Smooth muscle cell (in vitro differentiated cells): ENCODE measurements at regions not wholly inside any gene's neighbourhood (a gene's known extent, or its start where the extent isn't known, plus 50 kb on each side); places are given as distances from the start of the nearest gene placed in this dataset.

Experiments
- DNase-seq: peaks from one replicate; lab custom pipeline; 2025; ENCODE audit not compliant: unreplicated experiment; lab: John Stamatoyannopoulos, UW
- H2AFZ ChIP-seq: fragments of 200-600 bp; sonication (generic); 2 replicates; pipeline ENCODE4 v1.6.0; 2016; ENCODE audit warnings: antibody characterized with exemption, low read depth, mild to moderate bottlenecking
- H3F3A ChIP-seq: fragments of 200-600 bp; sonication (generic); 2 replicates; pipeline ENCODE4 v1.6.0; 2017; ENCODE audit warnings: antibody characterized with exemption, low read depth
- H3K27ac ChIP-seq: fragments of 200-600 bp; sonication (generic); 2 replicates; pipeline ENCODE4 v1.5.1; 2016; ENCODE audit warnings: low read depth, mild to moderate bottlenecking
- H3K27me3 ChIP-seq: fragments of 200-600 bp; sonication (generic); 2 replicates; pipeline ENCODE4 v1.6.1; 2016; ENCODE audit warnings: low read depth, mild to moderate bottlenecking
- H3K36me3 ChIP-seq: fragments of 200-600 bp; sonication (generic); 2 replicates; pipeline ENCODE4 v1.5.1; 2016; ENCODE audit warnings: low read depth
- H3K4me1 ChIP-seq: fragments of 200-600 bp; sonication (generic); 2 replicates; pipeline ENCODE4 v1.5.1; 2016; ENCODE audit warnings: low read depth
- H3K4me2 ChIP-seq: fragments of 200-600 bp; sonication (generic); 2 replicates; pipeline ENCODE4 v1.6.0; 2016; ENCODE audit warnings: mild to moderate bottlenecking
- H3K4me3 ChIP-seq: fragments of 200-600 bp; sonication (generic); 2 replicates; pipeline ENCODE4 v1.5.1; 2016; ENCODE audit warnings: mild to moderate bottlenecking
- H3K79me2 ChIP-seq: fragments of 200-600 bp; sonication (generic); 2 replicates; pipeline ENCODE4 v1.6.0; 2016; ENCODE audit warnings: low read depth, mild to moderate bottlenecking
- H3K9ac ChIP-seq: fragments of 200-600 bp; sonication (generic); 2 replicates; pipeline ENCODE4 v1.6.0; 2016; ENCODE audit warnings: low read depth
- H3K9me3 ChIP-seq: fragments of 200-600 bp; sonication (generic); replicated peaks from 2 replicates; pipeline ENCODE4 v1.5.1; 2016; ENCODE audit warnings: low read depth
- H4K20me1 ChIP-seq: fragments of 200-600 bp; sonication (generic); 2 replicates; pipeline ENCODE4 v1.6.0; 2016; ENCODE audit warnings: low read depth
- CTCF ChIP-seq: fragments of 200-600 bp; sonication (generic); IDR thresholded peaks from 2 replicates; pipeline ENCODE4 v1.5.1; 2017; ENCODE audit warnings: borderline replicate concordance, mild to moderate bottlenecking, antibody characterized with exemption; ENCODE audit not compliant: insufficient read depth, poor library complexity, severe bottlenecking
- WGBS: methylation state at CpG from one replicate; pipeline ENCODE4 v1.1.7; 2016; ENCODE audit warnings: low lambda C conversion rate; 5-methylcytosine and 5-hydroxymethylcytosine counted together

GRCh38 chr20:50339466-50339901 is 148.9 kb downstream of the CEBPB start:
- no peaks in the 10 kb centered on the region for H3F3A ChIP-seq
- H3K36me3 ChIP-seq: no peaks in the 10 kb centered on the region
- H3K4me2 ChIP-seq: peak overlapping the region; percentile 78
- H4K20me1 ChIP-seq: no peaks in the 10 kb centered on the region
- no peak for TF ChIP-seq CTCF
- peak overlapping the region; percentile 83 for H2AFZ ChIP-seq
- no peak overlapping the region for H3K4me3 ChIP-seq
- WGBS: 63% methylated on average over 3 of the region's 3 CpGs
- peaks cover 10% of the 10 kb centered on the region for H3K4me1 ChIP-seq
- no peak for DNase-seq
- H3K27me3 ChIP-seq: no peaks in the 10 kb centered on the region
- peak overlapping the region; percentile 79 for H3K27ac ChIP-seq
- no peaks in the 10 kb centered on the region for H3K9me3 ChIP-seq
- peak overlapping the region; percentile 11 for H3K9ac ChIP-seq
- no peaks in the 10 kb centered on the region for H3K79me2 ChIP-seq

GRCh38 chr20:50340541-50340940 is 149.9 kb downstream of the CEBPB start:
- Histone ChIP-seq H3K79me2 (no peaks in the 10 kb centered on the region), H2AFZ (no peak overlapping the region), H3K36me3 (no peaks in the 10 kb centered on the region), H3K4me1 (peaks cover 9% of the 10 kb centered on the region), H4K20me1 (no peaks in the 10 kb centered on the region), H3K4me3 (no peak overlapping the region), H3K9ac (no peak overlapping the region), H3K9me3 (no peaks in the 10 kb centered on the region), H3K27me3 (no peaks in the 10 kb centered on the region), H3K27ac (no peak overlapping the region), H3F3A (no peaks in the 10 kb centered on the region), H3K4me2 (no peak overlapping the region)
- DNase-seq: no peak
- 94% methylated on average over 7 of the region's 7 CpGs for WGBS
- TF ChIP-seq CTCF: no peak

- no peak overlapping the region for H2AFZ ChIP-seq
- H3K79me2 ChIP-seq: no peaks in the 10 kb centered on the region
- no peak overlapping the region for H3K4me2 ChIP-seq
- no peak overlapping the region for H3K27ac ChIP-seq
- H3K36me3 ChIP-seq: no peaks in the 10 kb centered on the region
- H3F3A ChIP-seq: no peaks in the 10 kb centered on the region
- no peaks in the 10 kb centered on the region for H4K20me1 ChIP-seq
- H3K4me1 ChIP-seq: peaks cover 9% of the 10 kb centered on the region
- H3K4me3 ChIP-seq: no peak overlapping the region
- H3K27me3 ChIP-seq: no peaks in the 10 kb centered on the region
- TF ChIP-seq CTCF: no peak
- DNase-seq: no peak
- WGBS: 95% methylated on average over 9 of the region's 9 CpGs
- H3K9ac ChIP-seq: no peak overlapping the region
- H3K9me3 ChIP-seq: no peaks in the 10 kb centered on the region
These were observed 150.4 kb downstream of the CEBPB start for GRCh38 chr20:50341050-50341449.

- Histone ChIP-seq H3K27me3 (no peaks in the 10 kb centered on the region), H3K9ac (no peak overlapping the region), H3K9me3 (no peaks in the 10 kb centered on the region), H3K79me2 (no peaks in the 10 kb centered on the region), H3K4me2 (no peak overlapping the region), H3K4me1 (peaks cover 9% of the 10 kb centered on the region), H3F3A (no peaks in the 10 kb centered on the region), H3K36me3 (no peaks in the 10 kb centered on the region), H4K20me1 (no peaks in the 10 kb centered on the region), H2AFZ (no peak overlapping the region), H3K4me3 (no peak overlapping the region), H3K27ac (no peak overlapping the region)
- 91% methylated on average over 12 of the region's 12 CpGs for WGBS
- TF ChIP-seq CTCF: no peak
- DNase-seq: no peak
These were observed 151.4 kb downstream of the CEBPB start for GRCh38 chr20:50341880-50342637.
